ENCODE measurements at regions not wholly inside any gene's neighbourhood (a gene's known extent, or its start where the extent isn't known, plus 50 kb on each side); places are given as distances from the start of the nearest gene placed in this dataset.

DNA sequence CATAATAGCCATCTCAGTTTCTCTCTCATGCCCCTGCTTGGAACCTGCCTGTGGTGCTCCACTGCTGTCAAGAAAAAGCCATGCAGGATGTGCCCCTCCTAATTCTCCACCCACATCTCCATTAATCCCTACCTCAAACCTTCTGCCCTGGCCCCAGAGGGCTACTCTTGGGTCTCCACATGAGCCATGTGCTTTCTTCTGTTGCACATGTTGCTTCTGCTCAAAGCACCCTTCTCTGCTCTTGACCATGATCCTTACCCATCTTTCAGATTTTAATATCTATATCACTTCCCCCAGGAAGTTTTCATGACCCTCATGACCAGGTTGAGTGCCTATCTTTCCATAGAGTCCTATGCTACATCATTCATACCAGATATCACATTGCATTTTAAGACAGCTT lies 514.2 kb downstream of the RPS24 start:
- Histone ChIP-seq H3K27ac (no peak overlapping the region), H3K4me1 (peaks cover 0 to 8% (median 3%) of the 10 kb centered on the region in 4 donors), H3K36me3 (no peaks in the 10 kb centered on the region), H3K4me3 (no peak overlapping the region), H3K27me3 (no peaks in the 10 kb centered on the region), H3K9me3 (no peaks in the 10 kb centered on the region)
- ATAC-seq (no peak), DNase-seq (no peak)
- TF ChIP-seq, protein P1, sequence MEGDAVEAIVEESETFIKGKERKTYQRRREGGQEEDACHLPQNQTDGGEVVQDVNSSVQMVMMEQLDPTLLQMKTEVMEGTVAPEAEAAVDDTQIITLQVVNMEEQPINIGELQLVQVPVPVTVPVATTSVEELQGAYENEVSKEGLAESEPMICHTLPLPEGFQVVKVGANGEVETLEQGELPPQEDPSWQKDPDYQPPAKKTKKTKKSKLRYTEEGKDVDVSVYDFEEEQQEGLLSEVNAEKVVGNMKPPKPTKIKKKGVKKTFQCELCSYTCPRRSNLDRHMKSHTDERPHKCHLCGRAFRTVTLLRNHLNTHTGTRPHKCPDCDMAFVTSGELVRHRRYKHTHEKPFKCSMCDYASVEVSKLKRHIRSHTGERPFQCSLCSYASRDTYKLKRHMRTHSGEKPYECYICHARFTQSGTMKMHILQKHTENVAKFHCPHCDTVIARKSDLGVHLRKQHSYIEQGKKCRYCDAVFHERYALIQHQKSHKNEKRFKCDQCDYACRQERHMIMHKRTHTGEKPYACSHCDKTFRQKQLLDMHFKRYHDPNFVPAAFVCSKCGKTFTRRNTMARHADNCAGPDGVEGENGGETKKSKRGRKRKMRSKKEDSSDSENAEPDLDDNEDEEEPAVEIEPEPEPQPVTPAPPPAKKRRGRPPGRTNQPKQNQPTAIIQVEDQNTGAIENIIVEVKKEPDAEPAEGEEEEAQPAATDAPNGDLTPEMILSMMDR (IDR thresholded peaks at IDR 0.05) = no peak
- TF ChIP-seq POLR2A (IDR thresholded peaks at IDR 0.05) = no peak
- intact Hi-C loops (cut with DNase I) = no loop called here

GRCh38 chr10:78548369-78548768 lies 514.7 kb downstream of the RPS24 start:
- H3K9me3 ChIP-seq = no peaks in the 10 kb centered on the region
- H3K27ac ChIP-seq = no peak overlapping the region
- no peak overlapping the region for H3K4me3 ChIP-seq
- DNase-seq (no peak), ATAC-seq (no peak)
- H3K36me3 ChIP-seq = no peaks in the 10 kb centered on the region
- WGBS (ENCODE audit: insufficient coverage, low coverage, low lambda C conversion rate, missing lambda C conversion rate) = 66% methylated on average over 3 of the region's 3 CpGs
- peaks cover 0 to 8% (median 3%) of the 10 kb centered on the region in 4 donors for H3K4me1 ChIP-seq
- H3K27me3 ChIP-seq = no peaks in the 10 kb centered on the region
- TF ChIP-seq, protein P1 (IDR thresholded peaks at IDR 0.05) = no peak
- TF ChIP-seq POLR2A (IDR thresholded peaks at IDR 0.05) = no peak
- intact Hi-C loops (cut with DNase I) = no loop called here

DNA sequence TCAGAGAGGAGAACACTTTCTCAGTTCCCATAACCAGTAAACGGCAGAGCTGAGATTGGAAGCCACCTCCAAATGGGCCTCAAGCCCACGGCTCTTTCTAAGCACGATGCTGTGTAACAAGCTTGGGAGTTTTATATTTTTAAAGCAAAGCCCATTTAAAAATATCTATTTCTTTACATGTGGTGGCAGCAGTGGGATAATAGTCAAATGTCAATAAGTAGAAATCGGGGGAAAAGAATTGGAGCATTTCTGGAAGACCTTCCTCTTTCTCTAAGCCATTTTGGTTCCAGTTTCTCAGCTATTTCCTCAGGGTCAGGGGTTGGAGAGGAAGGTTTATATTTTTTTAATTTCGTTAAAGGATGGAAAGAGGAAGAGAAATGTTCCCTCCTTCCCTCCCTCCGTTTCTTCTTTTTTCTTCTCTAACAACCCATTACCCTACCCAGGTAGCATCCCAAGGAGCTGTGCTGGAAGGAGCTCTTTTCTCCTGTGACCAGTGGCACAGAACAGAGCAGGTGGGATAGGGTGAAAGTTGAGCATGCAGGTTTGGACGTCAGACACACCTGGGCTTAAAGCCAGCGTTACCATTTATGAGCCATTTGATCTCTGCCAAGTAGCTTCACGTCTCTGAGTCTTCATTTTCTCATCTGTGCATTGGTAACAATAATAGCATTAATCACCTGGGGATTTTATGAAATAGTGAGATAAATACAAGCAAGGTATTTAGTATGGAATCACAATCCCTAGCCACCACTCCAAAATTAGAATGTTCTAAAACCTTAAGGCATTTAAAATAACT lies 515.7 kb downstream of the RPS24 start:
- DNase-seq = no peak
- Histone ChIP-seq H3K9me3 (no peaks in the 10 kb centered on the region), H3K4me1 (peaks cover 0 to 8% (median 3%) of the 10 kb centered on the region in 4 donors), H3K4me3 (no peak overlapping the region), H3K27ac (no peak overlapping the region), H3K36me3 (no peaks in the 10 kb centered on the region), H3K27me3 (no peaks in the 10 kb centered on the region)
- intact Hi-C loops (cut with DNase I) = no loop called here
- 64% methylated on average over 9 of the region's 9 CpGs for WGBS (ENCODE audit: insufficient coverage, low coverage, low lambda C conversion rate, missing lambda C conversion rate)
- TF ChIP-seq POLR2A (IDR thresholded peaks at IDR 0.05) = no peak
- TF ChIP-seq, protein P1 (IDR thresholded peaks at IDR 0.05) = no peak
- ATAC-seq = no peak

DNA sequence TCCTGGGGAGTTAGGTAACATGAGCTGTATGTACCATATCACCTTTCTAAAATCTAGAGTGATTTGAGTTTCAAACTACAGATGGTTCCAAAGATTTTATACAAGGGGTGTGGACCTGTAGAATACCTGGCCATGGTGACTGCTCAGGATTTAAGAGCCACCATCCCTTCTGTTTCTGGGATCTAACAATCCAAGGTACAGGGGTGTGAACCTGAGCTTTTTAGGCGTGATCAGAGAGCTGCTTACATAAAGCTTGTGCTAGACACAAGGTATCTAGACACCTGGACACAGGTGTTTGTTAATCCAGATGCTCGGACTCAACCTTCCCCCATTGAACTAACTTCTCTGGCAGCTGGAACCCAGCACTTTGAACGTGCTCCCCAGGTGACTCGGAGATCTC lies 516.4 kb downstream of the RPS24 start:
- Histone ChIP-seq H3K27ac (no peak overlapping the region), H3K36me3 (no peaks in the 10 kb centered on the region), H3K4me1 (peaks cover 0 to 8% (median 3%) of the 10 kb centered on the region in 4 donors), H3K4me3 (no peak overlapping the region), H3K27me3 (no peaks in the 10 kb centered on the region), H3K9me3 (no peaks in the 10 kb centered on the region)
- DNase-seq = no peak
- intact Hi-C loops (cut with DNase I) = no loop called here
- ATAC-seq = no peak
- TF ChIP-seq, protein P1 (IDR thresholded peaks at IDR 0.05) = no peak
- no peak for TF ChIP-seq POLR2A (IDR thresholded peaks at IDR 0.05)
- WGBS (ENCODE audit: insufficient coverage, low coverage, low lambda C conversion rate, missing lambda C conversion rate) = no CpG with 5 or more reads among the region's 4 CpGs

Measured in right lobe of liver (tissue), 6 donors.